ENCODE measurements at regions not wholly inside any gene's neighbourhood (a gene's known extent, or its start where the extent isn't known, plus 50 kb on each side); places are given as distances from the start of the nearest gene placed in this dataset.

GRCh38 chrX:150038315-150038714 lies 100.0 kb upstream of the EOLA2 start:
- DNase-seq (ENCODE audit: low read depth in 1 of 2, low spot score in 1 of 2): no peak

GRCh38 chrX:150038986-150039599 lies 100.8 kb upstream of the EOLA2 start:
- Histone ChIP-seq H3K27me3 (ENCODE audit: insufficient read depth, poor library complexity, severe bottlenecking) (no peaks in the 10 kb centered on the region), H3K4me3 (replicated peaks; ENCODE audit: insufficient read depth, low read length) (no peak overlapping the region), H3K27ac (replicated peaks) (no peak overlapping the region)
- no peak for TF ChIP-seq GABPA (IDR thresholded peaks at IDR 0.05; ENCODE audit: low read depth)
- no peak for DNase-seq (ENCODE audit: low read depth in 1 of 2, low spot score in 1 of 2)

More at GRCh38 chrX:150038315-150038714, 100.0 kb upstream of the EOLA2 start:
- no peak for TF ChIP-seq REST (IDR thresholded peaks at IDR 0.05; ENCODE audit: insufficient replicate concordance, low read depth)
- Histone ChIP-seq H3K4me3 (replicated peaks; ENCODE audit: insufficient read depth, low read length) (no peak overlapping the region), H3K27me3 (ENCODE audit: insufficient read depth, poor library complexity, severe bottlenecking) (no peaks in the 10 kb centered on the region), H3K27ac (replicated peaks) (no peak overlapping the region)

- no peaks in the 10 kb centered on the region for H3K27me3 ChIP-seq (ENCODE audit: insufficient read depth, poor library complexity, severe bottlenecking)
- H3K4me3 ChIP-seq (replicated peaks; ENCODE audit: insufficient read depth, low read length): no peak overlapping the region
- H3K27ac ChIP-seq (replicated peaks): no peak overlapping the region
- no peak for DNase-seq (ENCODE audit: low read depth in 1 of 2, low spot score in 1 of 2)
- TF ChIP-seq CTCF (IDR thresholded peaks at IDR 0.05; ENCODE audit: insufficient read depth, low read length) (no peak), GABPA (IDR thresholded peaks at IDR 0.05; ENCODE audit: low read depth) (no peak), SPI1 (IDR thresholded peaks at IDR 0.05; ENCODE audit: borderline replicate concordance, low read depth) (no peak), POLR2AphosphoS5 (IDR thresholded peaks at IDR 0.05; ENCODE audit: low read depth) (no peak), REST (IDR thresholded peaks at IDR 0.05; ENCODE audit: insufficient replicate concordance, low read depth) (no peak)
Measured at GRCh38 chrX:150041208-150041607, 102.9 kb upstream of the EOLA2 start.

- no peak for DNase-seq (ENCODE audit: low read depth in 1 of 2, low spot score in 1 of 2)
- no peaks in the 10 kb centered on the region for H3K27me3 ChIP-seq (ENCODE audit: insufficient read depth, poor library complexity, severe bottlenecking)
- no peak for TF ChIP-seq GABPA (IDR thresholded peaks at IDR 0.05; ENCODE audit: low read depth)
- TF ChIP-seq REST (IDR thresholded peaks at IDR 0.05; ENCODE audit: insufficient replicate concordance, low read depth): no peak
- no peak overlapping the region for H3K27ac ChIP-seq (replicated peaks)
- no peak overlapping the region for H3K4me3 ChIP-seq (replicated peaks; ENCODE audit: insufficient read depth, low read length)
Measured at GRCh38 chrX:150044556-150044955, 106.3 kb upstream of the EOLA2 start.

GRCh38 chrX:150047818-150048217 lies 109.5 kb upstream of the EOLA2 start:
- H3K27me3 ChIP-seq (ENCODE audit: insufficient read depth, poor library complexity, severe bottlenecking): no peaks in the 10 kb centered on the region
- no peak overlapping the region for H3K4me3 ChIP-seq (replicated peaks; ENCODE audit: insufficient read depth, low read length)
- no peak for TF ChIP-seq GABPA (IDR thresholded peaks at IDR 0.05; ENCODE audit: low read depth)
- no peak overlapping the region for H3K27ac ChIP-seq (replicated peaks)
- no peak for DNase-seq (ENCODE audit: low read depth in 1 of 2, low spot score in 1 of 2)
